ENCODE measurements at regions not wholly inside any gene's neighbourhood (a gene's known extent, or its start where the extent isn't known, plus 50 kb on each side); places are given as distances from the start of the nearest gene placed in this dataset.

DNA sequence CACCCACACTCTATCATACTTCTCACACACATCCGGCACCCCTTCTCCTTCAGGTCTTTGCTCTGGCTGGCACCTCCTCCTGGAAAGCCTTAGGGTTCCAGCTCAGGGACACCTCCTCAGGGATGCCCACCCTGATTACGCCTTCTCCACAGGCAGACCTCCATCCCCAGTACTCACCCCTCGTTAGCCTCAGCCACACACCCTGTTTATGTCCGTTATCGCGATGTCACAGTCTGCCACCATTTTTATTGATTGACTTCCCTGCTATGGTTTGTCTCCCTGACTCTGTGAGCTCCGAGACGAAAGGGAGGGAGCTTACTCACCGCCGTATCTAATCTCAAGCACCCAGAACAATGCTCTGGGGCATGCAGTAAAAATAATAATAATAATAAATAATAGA, 191.7 kb upstream of the LHX5 start:
- Histone ChIP-seq H3F3A (ENCODE audit: insufficient read depth) (no peaks in the 10 kb centered on the region), H4K20me1 (ENCODE audit: low read depth, low read length) (no peaks in the 10 kb centered on the region), H3K9me2 (replicated peaks; ENCODE audit: insufficient read depth, low read length) (no peaks in the 10 kb centered on the region), H3K79me2 (ENCODE audit: insufficient read depth, low read length) (no peaks in the 10 kb centered on the region), H2AFZ (ENCODE audit: low read depth, low read length, severe bottlenecking) (no peak overlapping the region), H3K9ac (ENCODE audit: low read length) (no peak overlapping the region), H3K27me3 (ENCODE audit: low read length) (no peaks in the 10 kb centered on the region), H3K9me3 (ENCODE audit: insufficient read depth, low read length) (no peaks in the 10 kb centered on the region), H3K4me3 (ENCODE audit: insufficient read depth, low read length, poor library complexity, severe bottlenecking) (no peak overlapping the region), H3K36me3 (ENCODE audit: low read length) (no peaks in the 10 kb centered on the region), H3K27ac (ENCODE audit: low read depth, low read length) (no peak overlapping the region), H3K4me2 (ENCODE audit: low read depth, low read length, poor library complexity, severe bottlenecking) (no peak overlapping the region)
- TF ChIP-seq, protein P1, sequence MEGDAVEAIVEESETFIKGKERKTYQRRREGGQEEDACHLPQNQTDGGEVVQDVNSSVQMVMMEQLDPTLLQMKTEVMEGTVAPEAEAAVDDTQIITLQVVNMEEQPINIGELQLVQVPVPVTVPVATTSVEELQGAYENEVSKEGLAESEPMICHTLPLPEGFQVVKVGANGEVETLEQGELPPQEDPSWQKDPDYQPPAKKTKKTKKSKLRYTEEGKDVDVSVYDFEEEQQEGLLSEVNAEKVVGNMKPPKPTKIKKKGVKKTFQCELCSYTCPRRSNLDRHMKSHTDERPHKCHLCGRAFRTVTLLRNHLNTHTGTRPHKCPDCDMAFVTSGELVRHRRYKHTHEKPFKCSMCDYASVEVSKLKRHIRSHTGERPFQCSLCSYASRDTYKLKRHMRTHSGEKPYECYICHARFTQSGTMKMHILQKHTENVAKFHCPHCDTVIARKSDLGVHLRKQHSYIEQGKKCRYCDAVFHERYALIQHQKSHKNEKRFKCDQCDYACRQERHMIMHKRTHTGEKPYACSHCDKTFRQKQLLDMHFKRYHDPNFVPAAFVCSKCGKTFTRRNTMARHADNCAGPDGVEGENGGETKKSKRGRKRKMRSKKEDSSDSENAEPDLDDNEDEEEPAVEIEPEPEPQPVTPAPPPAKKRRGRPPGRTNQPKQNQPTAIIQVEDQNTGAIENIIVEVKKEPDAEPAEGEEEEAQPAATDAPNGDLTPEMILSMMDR (IDR thresholded peaks at IDR 0.05; ENCODE audit: insufficient read depth, low read length, poor library complexity, severe bottlenecking), result no peak
- no peak for TF ChIP-seq EZH2phosphoT487 (conservative IDR thresholded peaks at IDR 0.05; ENCODE audit: low read length)

GRCh38 chr12:113660936-113661335, 189.3 kb upstream of the LHX5 start:
- TF ChIP-seq EZH2phosphoT487 (conservative IDR thresholded peaks at IDR 0.05; ENCODE audit: low read length), result no peak
- TF ChIP-seq, protein P1 (IDR thresholded peaks at IDR 0.05; ENCODE audit: insufficient read depth, low read length, poor library complexity, severe bottlenecking), result no peak
- no peaks in the 10 kb centered on the region for H3K9me2 ChIP-seq (replicated peaks; ENCODE audit: insufficient read depth, low read length)
- no peaks in the 10 kb centered on the region for H3F3A ChIP-seq (ENCODE audit: insufficient read depth)
- H3K9ac ChIP-seq (ENCODE audit: low read length), result no peak overlapping the region
- H3K79me2 ChIP-seq (ENCODE audit: insufficient read depth, low read length), result no peaks in the 10 kb centered on the region
- no peak overlapping the region for H3K27ac ChIP-seq (ENCODE audit: low read depth, low read length)
- no peaks in the 10 kb centered on the region for H3K36me3 ChIP-seq (ENCODE audit: low read length)
- H3K9me3 ChIP-seq (ENCODE audit: insufficient read depth, low read length), result no peaks in the 10 kb centered on the region
- H4K20me1 ChIP-seq (ENCODE audit: low read depth, low read length), result no peaks in the 10 kb centered on the region
- no peak overlapping the region for H3K4me2 ChIP-seq (ENCODE audit: low read depth, low read length, poor library complexity, severe bottlenecking)
- H3K27me3 ChIP-seq (ENCODE audit: low read length), result no peaks in the 10 kb centered on the region
- H3K4me3 ChIP-seq (ENCODE audit: insufficient read depth, low read length, poor library complexity, severe bottlenecking), result no peak overlapping the region
- H2AFZ ChIP-seq (ENCODE audit: low read depth, low read length, severe bottlenecking), result no peak overlapping the region

GRCh38 chr12:113659416-113659815, 187.7 kb upstream of the LHX5 start:
- Histone ChIP-seq H3K79me2 (ENCODE audit: insufficient read depth, low read length) (no peaks in the 10 kb centered on the region), H2AFZ (ENCODE audit: low read depth, low read length, severe bottlenecking) (no peak overlapping the region), H3K4me3 (ENCODE audit: insufficient read depth, low read length, poor library complexity, severe bottlenecking) (no peak overlapping the region), H3K36me3 (ENCODE audit: low read length) (no peaks in the 10 kb centered on the region), H3K4me2 (ENCODE audit: low read depth, low read length, poor library complexity, severe bottlenecking) (no peak overlapping the region), H3K9ac (ENCODE audit: low read length) (no peak overlapping the region), H3K27ac (ENCODE audit: low read depth, low read length) (no peak overlapping the region), H3K9me3 (ENCODE audit: insufficient read depth, low read length) (no peaks in the 10 kb centered on the region), H4K20me1 (ENCODE audit: low read depth, low read length) (no peaks in the 10 kb centered on the region), H3F3A (ENCODE audit: insufficient read depth) (no peaks in the 10 kb centered on the region), H3K9me2 (replicated peaks; ENCODE audit: insufficient read depth, low read length) (no peaks in the 10 kb centered on the region), H3K27me3 (ENCODE audit: low read length) (no peaks in the 10 kb centered on the region)
- TF ChIP-seq, protein P1 (IDR thresholded peaks at IDR 0.05; ENCODE audit: insufficient read depth, low read length, poor library complexity, severe bottlenecking), result no peak
- TF ChIP-seq EZH2phosphoT487 (conservative IDR thresholded peaks at IDR 0.05; ENCODE audit: low read length), result no peak

Measured in SU-DHL-6 (cell line).